Neural cell (in vitro differentiated cells): ENCODE measurements at regions not wholly inside any gene's neighbourhood (a gene's known extent, or its start where the extent isn't known, plus 50 kb on each side); places are given as distances from the start of the nearest gene placed in this dataset.
"Not testable (repeated sequence)": the region's sequence is repeated elsewhere in the genome, so short reads cannot be mapped to it uniquely, and the experiment has no call there.

Experiments used
- EZH2 ChIP-seq: fragments of 200-600, 300-800 bp; shearing (Covaris generic), sonication (generic); IDR thresholded peaks from 2 replicates; pipeline ENCODE4 v1.6.1; 2014; ENCODE audit warnings: antibody characterized with exemption, low read length, borderline replicate concordance, mild to moderate bottlenecking; ENCODE audit not compliant: insufficient read depth, poor library complexity, severe bottlenecking
- MXI1 ChIP-seq: fragments of 450-650 bp; conservative IDR thresholded peaks from 2 replicates; pipeline ENCODE4 v1.6.1; 2014; ENCODE audit warnings: antibody characterized with exemption, mild to moderate bottlenecking; ENCODE audit not compliant: poor library complexity, severe bottlenecking
- POLR2AphosphoS5 ChIP-seq: IDR thresholded peaks from 2 replicates; pipeline ENCODE4 v1.6.1; 2012
- TF ChIP-seq, protein P1 (sequence below): fragments of 450-650 bp; IDR thresholded peaks from 2 replicates; pipeline ENCODE4 v1.5.1; 2014; ENCODE audit warnings: antibody characterized with exemption, mild to moderate bottlenecking, moderate library complexity; ENCODE audit not compliant: poor library complexity, severe bottlenecking

- TF ChIP-seq, protein P1, sequence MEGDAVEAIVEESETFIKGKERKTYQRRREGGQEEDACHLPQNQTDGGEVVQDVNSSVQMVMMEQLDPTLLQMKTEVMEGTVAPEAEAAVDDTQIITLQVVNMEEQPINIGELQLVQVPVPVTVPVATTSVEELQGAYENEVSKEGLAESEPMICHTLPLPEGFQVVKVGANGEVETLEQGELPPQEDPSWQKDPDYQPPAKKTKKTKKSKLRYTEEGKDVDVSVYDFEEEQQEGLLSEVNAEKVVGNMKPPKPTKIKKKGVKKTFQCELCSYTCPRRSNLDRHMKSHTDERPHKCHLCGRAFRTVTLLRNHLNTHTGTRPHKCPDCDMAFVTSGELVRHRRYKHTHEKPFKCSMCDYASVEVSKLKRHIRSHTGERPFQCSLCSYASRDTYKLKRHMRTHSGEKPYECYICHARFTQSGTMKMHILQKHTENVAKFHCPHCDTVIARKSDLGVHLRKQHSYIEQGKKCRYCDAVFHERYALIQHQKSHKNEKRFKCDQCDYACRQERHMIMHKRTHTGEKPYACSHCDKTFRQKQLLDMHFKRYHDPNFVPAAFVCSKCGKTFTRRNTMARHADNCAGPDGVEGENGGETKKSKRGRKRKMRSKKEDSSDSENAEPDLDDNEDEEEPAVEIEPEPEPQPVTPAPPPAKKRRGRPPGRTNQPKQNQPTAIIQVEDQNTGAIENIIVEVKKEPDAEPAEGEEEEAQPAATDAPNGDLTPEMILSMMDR: not testable (repeated sequence)
- not testable (repeated sequence) for TF ChIP-seq POLR2AphosphoS5, MXI1, EZH2
These were observed 667.4 kb upstream of the GBE1 start for GRCh38 chr3:82428821-82429220.
